Brain pericyte (primary cell): ENCODE measurements at regions not wholly inside any gene's neighbourhood (a gene's known extent, or its start where the extent isn't known, plus 50 kb on each side); places are given as distances from the start of the nearest gene placed in this dataset.
"Not testable (repeated sequence)": the region's sequence is repeated elsewhere in the genome, so short reads cannot be mapped to it uniquely, and the experiment has no call there.

Experiments
- DNase-seq: peaks from one replicate; pipeline ENCODE4 v3.0.0-alpha.2; 2012; ENCODE audit warnings: low read depth, low spot score

GRCh38 chr7:125136341-125136740 is 206.7 kb upstream of the POT1 start:
- no peak for DNase-seq

GRCh38 chr7:125130173-125130572 is 200.5 kb upstream of the POT1 start:
- DNase-seq = no peak

- no peak for DNase-seq
Measured at GRCh38 chr7:125127304-125127703, 197.7 kb upstream of the POT1 start.

- peak; percentile 39 for DNase-seq
Measured at GRCh38 chr7:125126376-125126775, 196.8 kb upstream of the POT1 start.

- DNase-seq = no peak
Measured at GRCh38 chr7:125125315-125125714, 195.7 kb upstream of the POT1 start.

- no peak for DNase-seq
Measured at GRCh38 chr7:125122173-125122572, 192.5 kb upstream of the POT1 start.

GRCh38 chr7:125119559-125120115 is 190.0 kb upstream of the POT1 start:
- DNase-seq = no peak

GRCh38 chr7:125118444-125118843 is 188.8 kb upstream of the POT1 start:
- DNase-seq = no peak

GRCh38 chr7:125112850-125113249 is 183.2 kb upstream of the POT1 start:
- DNase-seq = no peak

- no peak for DNase-seq
Measured at GRCh38 chr7:125099519-125099918, 169.9 kb upstream of the POT1 start.

GRCh38 chr7:125098377-125098970 is 168.8 kb upstream of the POT1 start:
- DNase-seq = no peak

- DNase-seq = no peak
Measured at GRCh38 chr7:125090596-125090995, 161.0 kb upstream of the POT1 start.

GRCh38 chr7:125089171-125089570 is 159.5 kb upstream of the POT1 start:
- no peak for DNase-seq

- no peak for DNase-seq
Measured at GRCh38 chr7:125088555-125088954, 158.9 kb upstream of the POT1 start.

- DNase-seq = no peak
Measured at GRCh38 chr7:125085084-125085483, 155.5 kb upstream of the POT1 start.

GRCh38 chr7:125084196-125084595 is 154.6 kb upstream of the POT1 start:
- peak; percentile 7 for DNase-seq

GRCh38 chr7:125074141-125074540 is 144.5 kb upstream of the POT1 start:
- no peak for DNase-seq

- no peak for DNase-seq
Measured at GRCh38 chr7:125065546-125065945, 135.9 kb upstream of the POT1 start.

GRCh38 chr7:125065001-125065400 is 135.4 kb upstream of the POT1 start:
- no peak for DNase-seq

- DNase-seq = no peak
Measured at GRCh38 chr7:125061776-125062397, 132.3 kb upstream of the POT1 start.

GRCh38 chr7:125061083-125061745 is 131.6 kb upstream of the POT1 start:
- not testable (repeated sequence) for DNase-seq

GRCh38 chr7:125059861-125060456 is 130.3 kb upstream of the POT1 start:
- no peak for DNase-seq
